Lung (tissue), 11 donors: ENCODE measurements at regions not wholly inside any gene's neighbourhood (a gene's known extent, or its start where the extent isn't known, plus 50 kb on each side); places are given as distances from the start of the nearest gene placed in this dataset.
"Not testable (repeated sequence)": the region's sequence is repeated elsewhere in the genome, so short reads cannot be mapped to it uniquely, and the experiment has no call there.

ENCODE experiments used
- ATAC-seq: fragments of 200-7000 bp; cut with Tn5 transposase; one replicate; pipeline ENCODE4 v1.9.1; 2020; ENCODE audit warnings: moderate number of reproducible peaks; ENCODE audit not compliant: insufficient read depth, low FRiP score
- DNase-seq, 3 donors: peaks; one replicate each; pipeline ENCODE4 v3.0.0-alpha.2; 2013 to 2017
- H3K27ac ChIP-seq, 2 donors: one replicate each; pipeline ENCODE4 v1.5.1; 2013; ENCODE audit warnings: mild to moderate bottlenecking in 2 of 2, moderate library complexity in 2 of 2, control low read depth in 1 of 2, inconsistent platforms in 1 of 2, low read depth in 1 of 2, low read length in 1 of 2
- H3K27me3 ChIP-seq, 3 donors: one replicate each; pipeline ENCODE4 v1.5.1; 2013; ENCODE audit warnings: low read length in 2 of 3; ENCODE audit not compliant: control insufficient read depth in 3 of 3, insufficient read depth in 3 of 3
- H3K36me3 ChIP-seq, 4 donors: one replicate each; pipeline ENCODE4 v1.5.1; 2013; ENCODE audit warnings: low read length in 4 of 4, mild to moderate bottlenecking in 1 of 4, moderate library complexity in 1 of 4; ENCODE audit not compliant: control insufficient read depth in 4 of 4, insufficient read depth in 4 of 4
- H3K4me1 ChIP-seq, 5 donors: one replicate each; pipeline ENCODE4 v1.5.1; 2013; ENCODE audit warnings: low read length in 5 of 5, mild to moderate bottlenecking in 2 of 5, moderate library complexity in 1 of 5; ENCODE audit not compliant: control insufficient read depth in 5 of 5, insufficient read depth in 5 of 5
- H3K4me3 ChIP-seq: one replicate; pipeline ENCODE4 v1.5.1; 2013; ENCODE audit warnings: mild to moderate bottlenecking, control low read depth, moderate library complexity
- H3K9ac ChIP-seq, 2 donors: one replicate each; pipeline ENCODE4 v1.5.1; 2013; ENCODE audit warnings: low read length in 2 of 2, control low read depth in 1 of 2; ENCODE audit not compliant: insufficient read depth in 1 of 2
- H3K9me3 ChIP-seq, 4 donors: one replicate each; pipeline ENCODE4 v1.5.1; 2013; ENCODE audit warnings: low read length in 3 of 4, mild to moderate bottlenecking in 1 of 4, moderate library complexity in 1 of 4; ENCODE audit not compliant: control insufficient read depth in 4 of 4, insufficient read depth in 3 of 4
- WGBS, 2 donors: extraction: QIAGEN DNeasy Blood & Tissue Kit; methylation state at CpG; one replicate each; pipeline ENCODE4 v1.1.7; 2013; 5-methylcytosine and 5-hydroxymethylcytosine counted together
- TF ChIP-seq, protein P1 (sequence below): IDR thresholded peaks from 2 replicates; pipeline ENCODE4 v1.5.1; 2012; ENCODE audit warnings: mild to moderate bottlenecking; ENCODE audit errors: control extremely low read depth, extremely low read depth
- donor health status: control.
- donor health status: control.
- donor health status: Bipolar disorder and iron deficiency.
- donor health status: healthy.
- donor health status: DM: yes; HTN: yes; CAD: no.

DNA sequence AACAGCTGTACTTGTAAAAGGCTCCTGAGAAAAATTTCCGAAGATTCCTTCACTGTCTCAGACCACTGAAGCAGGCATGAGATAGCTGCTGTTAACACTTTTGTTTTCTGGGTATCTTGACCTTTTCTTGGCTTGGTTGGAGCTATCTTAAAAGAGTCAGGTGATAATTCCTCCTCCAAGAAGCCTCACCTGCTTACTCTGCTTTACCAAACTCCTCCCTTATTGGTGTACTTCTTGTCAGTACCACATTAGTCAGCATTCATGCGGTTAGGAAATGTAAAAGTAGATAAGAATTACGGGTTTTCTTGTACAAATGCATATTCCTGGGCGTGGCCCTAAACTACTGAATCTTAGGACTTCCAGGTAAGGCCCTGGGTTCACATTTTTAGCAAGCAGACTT is 489.8 kb upstream of the LARGE1 start:
- Histone ChIP-seq H3K36me3 (no peaks in the 10 kb centered on the region), H3K9me3 (no peaks in the 10 kb centered on the region), H3K4me3 (no peak overlapping the region), H3K9ac (no peak overlapping the region), H3K27me3 (no peaks in the 10 kb centered on the region), H3K27ac (no peak overlapping the region), H3K4me1 (no peaks in the 10 kb centered on the region)
- ATAC-seq = no peak
- WGBS, 2 donors = 58 to 67% methylated on average over 4 of the region's 4 CpGs
- TF ChIP-seq, protein P1, sequence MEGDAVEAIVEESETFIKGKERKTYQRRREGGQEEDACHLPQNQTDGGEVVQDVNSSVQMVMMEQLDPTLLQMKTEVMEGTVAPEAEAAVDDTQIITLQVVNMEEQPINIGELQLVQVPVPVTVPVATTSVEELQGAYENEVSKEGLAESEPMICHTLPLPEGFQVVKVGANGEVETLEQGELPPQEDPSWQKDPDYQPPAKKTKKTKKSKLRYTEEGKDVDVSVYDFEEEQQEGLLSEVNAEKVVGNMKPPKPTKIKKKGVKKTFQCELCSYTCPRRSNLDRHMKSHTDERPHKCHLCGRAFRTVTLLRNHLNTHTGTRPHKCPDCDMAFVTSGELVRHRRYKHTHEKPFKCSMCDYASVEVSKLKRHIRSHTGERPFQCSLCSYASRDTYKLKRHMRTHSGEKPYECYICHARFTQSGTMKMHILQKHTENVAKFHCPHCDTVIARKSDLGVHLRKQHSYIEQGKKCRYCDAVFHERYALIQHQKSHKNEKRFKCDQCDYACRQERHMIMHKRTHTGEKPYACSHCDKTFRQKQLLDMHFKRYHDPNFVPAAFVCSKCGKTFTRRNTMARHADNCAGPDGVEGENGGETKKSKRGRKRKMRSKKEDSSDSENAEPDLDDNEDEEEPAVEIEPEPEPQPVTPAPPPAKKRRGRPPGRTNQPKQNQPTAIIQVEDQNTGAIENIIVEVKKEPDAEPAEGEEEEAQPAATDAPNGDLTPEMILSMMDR = no peak
- DNase-seq = no peak

DNA sequence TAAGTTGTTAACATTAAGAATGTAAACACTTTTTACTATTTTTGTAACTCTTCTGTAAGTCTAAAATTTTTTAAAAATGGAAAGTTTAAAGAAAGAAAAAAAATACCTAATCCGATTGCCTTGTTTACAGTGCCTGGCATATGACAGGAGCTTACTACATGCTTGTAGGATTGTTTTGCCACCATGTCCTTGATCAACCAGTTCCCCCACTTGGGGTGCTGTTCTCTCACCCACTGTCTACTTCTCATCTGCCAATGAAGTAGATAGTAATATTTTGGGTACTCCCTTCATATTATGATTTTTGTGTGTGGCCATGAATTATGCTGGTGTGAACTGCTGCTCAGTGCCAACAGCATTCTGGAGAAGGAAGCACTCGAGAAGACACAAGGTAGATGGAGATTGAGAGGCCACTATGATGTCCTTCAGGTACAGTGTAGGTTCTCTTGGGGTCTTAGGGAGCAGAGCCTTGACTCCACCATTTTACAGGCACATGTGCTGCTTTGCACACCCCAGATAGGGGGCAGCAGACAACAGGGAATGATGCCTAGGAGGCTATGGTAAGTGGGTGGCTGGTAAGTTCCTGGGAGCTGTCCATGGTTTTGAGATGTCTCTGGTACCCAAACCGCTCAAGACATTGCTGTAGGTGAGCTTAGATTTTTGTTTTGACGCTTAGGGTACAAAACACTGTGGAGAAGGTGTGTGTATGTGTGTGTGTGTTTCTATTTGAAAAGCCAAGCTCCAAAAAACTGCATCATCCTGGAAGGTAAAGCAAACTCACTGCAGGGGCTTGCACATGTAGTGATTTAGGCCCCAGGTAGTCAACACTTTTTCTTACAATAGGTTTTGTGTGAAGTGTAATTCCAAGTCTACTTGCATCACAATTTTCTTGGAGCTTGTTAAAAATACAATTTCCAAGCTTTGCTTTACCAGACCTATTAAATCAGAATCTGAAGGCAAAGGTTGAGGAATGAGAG is 494.5 kb upstream of the LARGE1 start:
- H3K9ac ChIP-seq = no peak overlapping the region
- H3K4me1 ChIP-seq = no peaks in the 10 kb centered on the region
- DNase-seq (peak; percentile 61 to 85 (median 72)), ATAC-seq (peak; percentile 19)
- H3K27ac ChIP-seq = no peak overlapping the region
- 31 to 32% methylated on average over 4 of the region's 4 CpGs for WGBS, 2 donors
- no peaks in the 10 kb centered on the region for H3K9me3 ChIP-seq
- no peaks in the 10 kb centered on the region for H3K27me3 ChIP-seq
- H3K36me3 ChIP-seq = no peaks in the 10 kb centered on the region
- H3K4me3 ChIP-seq = no peak overlapping the region
- TF ChIP-seq, protein P1 = peak; percentile 16

DNA sequence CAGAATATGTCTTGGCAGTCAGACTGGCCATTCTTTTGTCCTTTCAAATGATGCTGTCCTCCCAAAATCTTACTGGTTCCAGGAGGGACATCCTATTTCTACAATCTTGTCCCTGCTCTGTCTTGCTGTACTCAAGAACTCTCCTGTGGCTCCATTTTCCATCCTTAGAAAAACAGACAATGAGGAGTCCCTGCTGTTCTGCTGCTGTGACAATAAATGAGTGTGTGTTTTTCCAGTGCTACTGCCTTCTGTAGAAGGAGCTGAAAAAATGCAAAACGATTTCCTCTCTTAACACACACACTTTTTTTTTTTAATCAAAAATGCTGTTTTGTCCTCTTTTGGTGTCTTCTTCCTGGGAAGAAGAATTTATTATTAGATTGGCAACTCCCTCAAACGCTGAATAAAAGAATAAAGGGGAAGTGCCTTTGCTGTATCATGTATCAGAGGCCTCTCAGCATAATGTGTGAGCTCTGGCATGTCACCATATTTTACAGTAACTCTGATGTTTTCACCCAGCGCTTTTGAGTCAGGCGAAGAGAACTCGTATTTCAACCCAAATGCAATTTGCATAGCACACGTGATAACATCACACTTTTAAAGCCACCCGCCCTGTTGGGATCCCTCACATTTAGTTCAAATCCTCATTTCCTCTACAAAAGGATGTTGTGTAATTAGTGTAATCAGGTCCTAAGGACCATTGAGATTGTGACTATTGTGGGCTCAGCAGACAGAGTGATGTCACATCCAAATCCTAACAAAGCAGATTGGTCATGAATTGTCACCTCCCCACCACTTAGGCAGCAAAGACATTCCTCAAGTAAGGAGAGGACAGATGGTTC is 496.0 kb upstream of the LARGE1 start:
- no peak overlapping the region for H3K27ac ChIP-seq
- DNase-seq (no peak), ATAC-seq (no peak)
- H3K36me3 ChIP-seq = no peaks in the 10 kb centered on the region
- WGBS, 2 donors = 37 to 47% methylated on average over 7 of the region's 7 CpGs
- H3K27me3 ChIP-seq = no peaks in the 10 kb centered on the region
- no peak overlapping the region for H3K4me3 ChIP-seq
- H3K9me3 ChIP-seq = no peaks in the 10 kb centered on the region
- H3K4me1 ChIP-seq = no peaks in the 10 kb centered on the region
- no peak overlapping the region for H3K9ac ChIP-seq
- TF ChIP-seq, protein P1 = no peak

DNA sequence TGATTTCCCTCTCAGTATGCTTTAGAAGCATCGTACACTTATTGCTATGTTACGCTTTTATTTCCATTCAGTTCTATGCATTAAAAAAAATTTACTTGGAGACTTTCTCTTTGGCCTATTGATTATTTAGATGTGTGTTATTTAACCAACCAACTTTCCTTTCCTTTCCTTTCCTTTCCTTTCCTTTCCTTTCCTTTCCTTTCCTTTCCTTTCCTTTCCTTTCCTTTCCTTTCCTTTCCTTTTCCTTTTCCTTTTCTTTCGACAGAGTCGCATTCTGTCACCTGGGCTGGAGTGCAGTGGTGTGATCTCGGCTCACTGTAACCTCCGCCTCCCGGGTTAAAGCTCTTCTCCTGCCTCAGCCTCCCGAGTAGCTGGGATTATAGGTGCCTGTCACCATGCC is 502.7 kb upstream of the LARGE1 start:
- WGBS, 2 donors = 85 to 88% methylated on average over 8 of the region's 8 CpGs
- H3K4me3 ChIP-seq, DNase-seq, H3K36me3 ChIP-seq, H3K27ac ChIP-seq, H3K9ac ChIP-seq, H3K9me3 ChIP-seq, ATAC-seq, H3K4me1 ChIP-seq, H3K27me3 ChIP-seq: not testable (repeated sequence)
